ENCODE measurements at regions not wholly inside any gene's neighbourhood (a gene's known extent, or its start where the extent isn't known, plus 50 kb on each side); places are given as distances from the start of the nearest gene placed in this dataset.
"Not testable (repeated sequence)": the region's sequence is repeated elsewhere in the genome, so short reads cannot be mapped to it uniquely, and the experiment has no call there.

DNA sequence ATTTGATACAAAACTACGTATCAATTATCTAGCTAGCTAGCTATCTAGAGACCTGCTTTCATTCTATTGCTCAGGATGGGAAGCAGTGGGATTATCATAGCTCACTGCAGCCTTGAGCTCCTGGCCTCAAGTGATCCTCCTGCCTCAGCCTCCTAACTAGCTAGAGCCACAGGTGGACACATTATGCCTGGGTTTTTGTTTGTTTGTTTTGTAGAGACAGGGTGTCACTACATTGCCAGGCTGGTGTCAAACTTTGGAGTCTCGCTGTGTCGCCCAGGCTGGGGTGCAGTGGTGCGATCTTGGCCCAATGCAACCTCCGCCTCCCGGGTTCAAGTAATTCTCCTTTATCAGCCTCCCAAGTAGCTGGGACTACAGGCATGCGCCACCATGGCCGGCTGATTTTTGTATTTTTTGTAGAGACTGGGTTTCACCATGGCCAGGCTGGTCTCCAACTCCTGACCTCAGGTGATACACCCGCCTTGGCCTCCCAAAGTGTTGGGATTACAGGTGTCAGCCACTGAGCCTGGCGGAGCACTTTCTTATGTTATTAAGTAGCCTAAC lies 122.5 kb upstream of the FBXO28 start:
- TF ChIP-seq, protein P1, sequence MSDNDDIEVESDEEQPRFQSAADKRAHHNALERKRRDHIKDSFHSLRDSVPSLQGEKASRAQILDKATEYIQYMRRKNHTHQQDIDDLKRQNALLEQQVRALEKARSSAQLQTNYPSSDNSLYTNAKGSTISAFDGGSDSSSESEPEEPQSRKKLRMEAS (IDR thresholded peaks at IDR 0.05; ENCODE audit: low read depth, low read length): not testable (repeated sequence)
- TF ChIP-seq, protein P2, sequence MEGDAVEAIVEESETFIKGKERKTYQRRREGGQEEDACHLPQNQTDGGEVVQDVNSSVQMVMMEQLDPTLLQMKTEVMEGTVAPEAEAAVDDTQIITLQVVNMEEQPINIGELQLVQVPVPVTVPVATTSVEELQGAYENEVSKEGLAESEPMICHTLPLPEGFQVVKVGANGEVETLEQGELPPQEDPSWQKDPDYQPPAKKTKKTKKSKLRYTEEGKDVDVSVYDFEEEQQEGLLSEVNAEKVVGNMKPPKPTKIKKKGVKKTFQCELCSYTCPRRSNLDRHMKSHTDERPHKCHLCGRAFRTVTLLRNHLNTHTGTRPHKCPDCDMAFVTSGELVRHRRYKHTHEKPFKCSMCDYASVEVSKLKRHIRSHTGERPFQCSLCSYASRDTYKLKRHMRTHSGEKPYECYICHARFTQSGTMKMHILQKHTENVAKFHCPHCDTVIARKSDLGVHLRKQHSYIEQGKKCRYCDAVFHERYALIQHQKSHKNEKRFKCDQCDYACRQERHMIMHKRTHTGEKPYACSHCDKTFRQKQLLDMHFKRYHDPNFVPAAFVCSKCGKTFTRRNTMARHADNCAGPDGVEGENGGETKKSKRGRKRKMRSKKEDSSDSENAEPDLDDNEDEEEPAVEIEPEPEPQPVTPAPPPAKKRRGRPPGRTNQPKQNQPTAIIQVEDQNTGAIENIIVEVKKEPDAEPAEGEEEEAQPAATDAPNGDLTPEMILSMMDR (IDR thresholded peaks at IDR 0.05; ENCODE audit: low read depth, low read length): not testable (repeated sequence)
- TF ChIP-seq POLR2A (IDR thresholded peaks at IDR 0.05; ENCODE audit: extremely low read depth, insufficient read length); MYC (IDR thresholded peaks at IDR 0.05; ENCODE audit: low read depth, low read length): not testable (repeated sequence)
